Osteoblast (primary cell): ENCODE measurements at regions not wholly inside any gene's neighbourhood (a gene's known extent, or its start where the extent isn't known, plus 50 kb on each side); places are given as distances from the start of the nearest gene placed in this dataset.

Experiments used
- DNase-seq: peaks from one replicate; pipeline ENCODE4 v3.0.0; 2011; ENCODE audit warnings: low spot score, mixed read lengths; ENCODE audit not compliant: insufficient read length; ENCODE audit errors: missing footprints
- H2AFZ ChIP-seq: 2 replicates; pipeline ENCODE4 v1.6.0; 2011; ENCODE audit warnings: mild to moderate bottlenecking, low read length
- H3K27ac ChIP-seq: 2 replicates; pipeline ENCODE4 v1.5.1; 2011; ENCODE audit warnings: mild to moderate bottlenecking, low read depth, low read length, moderate library complexity
- H3K27me3 ChIP-seq: 2 replicates; pipeline ENCODE4 v1.6.0; 2012; ENCODE audit warnings: mild to moderate bottlenecking, control low read depth, inconsistent platforms, low read length, moderate library complexity; ENCODE audit not compliant: insufficient read depth
- H3K36me3 ChIP-seq: 2 replicates; pipeline ENCODE4 v1.5.1; 2011; ENCODE audit warnings: mild to moderate bottlenecking, low read length, control low read depth, moderate library complexity; ENCODE audit not compliant: insufficient read depth
- H3K4me1 ChIP-seq: 2 replicates; pipeline ENCODE4 v1.5.1; 2011; ENCODE audit warnings: mild to moderate bottlenecking, low read length, control low read depth, moderate library complexity; ENCODE audit not compliant: insufficient read depth
- H3K4me2 ChIP-seq: 2 replicates; pipeline ENCODE4 v1.6.0; 2011; ENCODE audit warnings: mild to moderate bottlenecking, low read length; ENCODE audit not compliant: insufficient read depth
- H3K4me3 ChIP-seq: fragments of 200-600 bp; sonication (generic); 3 replicates; pipeline ENCODE4 v1.5.1; 2012; ENCODE audit warnings: mild to moderate bottlenecking, low read length, inconsistent platforms; ENCODE audit not compliant: insufficient read depth
- H3K79me2 ChIP-seq: 2 replicates; pipeline ENCODE4 v1.6.0; 2012; ENCODE audit warnings: mild to moderate bottlenecking, low read length, control low read depth, inconsistent platforms; ENCODE audit not compliant: insufficient read depth
- H3K9me3 ChIP-seq: 2 replicates; pipeline ENCODE4 v1.5.1; 2011; ENCODE audit warnings: low read depth, low read length, control low read depth
- H4K20me1 ChIP-seq: 2 replicates; pipeline ENCODE4 v1.6.0; 2012; ENCODE audit warnings: mild to moderate bottlenecking, low read length, control low read depth; ENCODE audit not compliant: insufficient read depth
- TF ChIP-seq, protein P1 (sequence below): IDR thresholded peaks from 2 replicates; pipeline ENCODE4 v1.5.1; 2011; ENCODE audit warnings: mild to moderate bottlenecking, low read depth, low read length, moderate library complexity; ENCODE audit errors: extremely low read depth

DNA sequence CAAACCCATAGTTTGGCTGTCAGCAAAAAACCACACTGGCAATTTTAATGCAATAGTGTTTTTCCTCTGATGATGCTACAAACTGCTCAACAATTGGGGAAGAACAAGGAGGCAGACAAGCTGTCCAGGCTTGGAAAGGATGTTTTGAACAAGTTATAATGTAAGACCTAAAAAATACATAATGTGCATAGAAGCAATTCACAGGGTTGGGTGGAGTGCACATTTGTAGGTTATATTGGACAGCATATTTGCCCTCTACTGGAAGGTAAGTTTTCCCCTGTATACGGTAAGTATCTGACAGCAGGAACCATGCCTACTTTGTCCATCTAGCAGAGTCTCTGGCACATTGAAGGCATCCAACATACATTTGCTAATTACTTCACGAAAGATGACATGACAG is 114.3 kb upstream of the PUM3 start:
- H3K4me2 ChIP-seq: no peak overlapping the region
- no peaks in the 10 kb centered on the region for H3K36me3 ChIP-seq
- DNase-seq: no peak
- H3K4me3 ChIP-seq: no peak overlapping the region
- no peak overlapping the region for H3K27ac ChIP-seq
- H2AFZ ChIP-seq: no peak overlapping the region
- no peaks in the 10 kb centered on the region for H3K9me3 ChIP-seq
- H3K27me3 ChIP-seq: no peaks in the 10 kb centered on the region
- H4K20me1 ChIP-seq: no peaks in the 10 kb centered on the region
- TF ChIP-seq, protein P1, sequence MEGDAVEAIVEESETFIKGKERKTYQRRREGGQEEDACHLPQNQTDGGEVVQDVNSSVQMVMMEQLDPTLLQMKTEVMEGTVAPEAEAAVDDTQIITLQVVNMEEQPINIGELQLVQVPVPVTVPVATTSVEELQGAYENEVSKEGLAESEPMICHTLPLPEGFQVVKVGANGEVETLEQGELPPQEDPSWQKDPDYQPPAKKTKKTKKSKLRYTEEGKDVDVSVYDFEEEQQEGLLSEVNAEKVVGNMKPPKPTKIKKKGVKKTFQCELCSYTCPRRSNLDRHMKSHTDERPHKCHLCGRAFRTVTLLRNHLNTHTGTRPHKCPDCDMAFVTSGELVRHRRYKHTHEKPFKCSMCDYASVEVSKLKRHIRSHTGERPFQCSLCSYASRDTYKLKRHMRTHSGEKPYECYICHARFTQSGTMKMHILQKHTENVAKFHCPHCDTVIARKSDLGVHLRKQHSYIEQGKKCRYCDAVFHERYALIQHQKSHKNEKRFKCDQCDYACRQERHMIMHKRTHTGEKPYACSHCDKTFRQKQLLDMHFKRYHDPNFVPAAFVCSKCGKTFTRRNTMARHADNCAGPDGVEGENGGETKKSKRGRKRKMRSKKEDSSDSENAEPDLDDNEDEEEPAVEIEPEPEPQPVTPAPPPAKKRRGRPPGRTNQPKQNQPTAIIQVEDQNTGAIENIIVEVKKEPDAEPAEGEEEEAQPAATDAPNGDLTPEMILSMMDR: no peak
- no peaks in the 10 kb centered on the region for H3K79me2 ChIP-seq
- H3K4me1 ChIP-seq: no peaks in the 10 kb centered on the region

DNA sequence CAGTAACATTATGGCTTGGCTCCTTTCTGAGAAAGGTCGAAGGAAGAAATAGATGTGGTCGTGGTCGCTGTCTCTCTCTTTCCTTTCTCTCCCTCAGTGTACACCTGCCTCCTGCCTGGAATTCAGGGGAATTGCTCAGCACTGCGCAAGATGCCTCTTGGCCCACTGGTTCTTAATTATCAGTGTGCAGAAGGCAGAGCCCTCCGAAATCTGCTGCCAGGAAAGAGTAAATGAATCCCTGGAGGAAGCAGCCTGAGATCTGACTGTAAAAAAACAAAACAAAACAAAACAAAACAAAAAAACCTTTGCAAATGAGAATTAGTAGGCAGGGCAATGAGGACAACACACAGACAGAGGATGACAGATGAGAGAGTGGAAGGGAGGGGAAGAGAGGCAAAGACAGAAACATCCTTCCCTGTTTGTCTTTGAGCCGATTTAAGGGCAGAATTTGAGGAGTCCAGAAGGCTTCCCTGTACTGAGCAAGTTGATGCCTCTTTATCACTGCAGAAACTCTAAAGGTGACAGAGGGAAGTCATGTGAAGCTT is 113.8 kb upstream of the PUM3 start:
- no peaks in the 10 kb centered on the region for H4K20me1 ChIP-seq
- no peak for DNase-seq
- no peaks in the 10 kb centered on the region for H3K9me3 ChIP-seq
- H2AFZ ChIP-seq: no peak overlapping the region
- H3K36me3 ChIP-seq: no peaks in the 10 kb centered on the region
- no peaks in the 10 kb centered on the region for H3K4me1 ChIP-seq
- H3K27me3 ChIP-seq: no peaks in the 10 kb centered on the region
- no peaks in the 10 kb centered on the region for H3K79me2 ChIP-seq
- TF ChIP-seq, protein P1: no peak
- H3K4me2 ChIP-seq: no peak overlapping the region
- H3K4me3 ChIP-seq: no peak overlapping the region
- no peak overlapping the region for H3K27ac ChIP-seq

DNA sequence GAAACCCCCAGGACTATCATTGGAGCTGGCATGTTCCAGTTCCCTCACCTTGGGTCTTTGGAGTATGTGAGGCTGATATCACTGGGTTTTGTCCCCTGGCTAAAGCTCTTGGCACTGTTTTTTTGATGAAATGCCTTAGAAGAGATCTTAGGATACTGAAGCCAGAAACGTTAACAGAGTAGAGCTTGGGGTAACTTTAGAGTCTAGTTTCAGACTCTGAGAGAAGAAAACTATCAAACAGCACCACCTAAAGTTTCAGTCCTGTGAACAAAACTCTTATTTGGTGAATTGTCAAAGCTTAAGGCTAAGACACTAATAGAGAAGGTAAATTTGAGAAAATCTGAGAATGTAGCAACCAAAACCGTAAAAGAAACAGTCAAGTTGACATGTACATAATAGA is 111.7 kb upstream of the PUM3 start:
- no peak overlapping the region for H2AFZ ChIP-seq
- no peaks in the 10 kb centered on the region for H3K36me3 ChIP-seq
- no peaks in the 10 kb centered on the region for H4K20me1 ChIP-seq
- TF ChIP-seq, protein P1: no peak
- H3K27ac ChIP-seq: no peak overlapping the region
- H3K9me3 ChIP-seq: no peaks in the 10 kb centered on the region
- no peaks in the 10 kb centered on the region for H3K79me2 ChIP-seq
- no peak for DNase-seq
- H3K4me1 ChIP-seq: no peaks in the 10 kb centered on the region
- H3K4me3 ChIP-seq: no peak overlapping the region
- H3K27me3 ChIP-seq: no peaks in the 10 kb centered on the region
- H3K4me2 ChIP-seq: no peak overlapping the region

GRCh38 chr9:2939368-2939767 is 95.5 kb upstream of the PUM3 start:
- Histone ChIP-seq H3K27me3 (no peaks in the 10 kb centered on the region), H3K4me3 (no peak overlapping the region), H3K9me3 (no peaks in the 10 kb centered on the region), H3K4me1 (no peaks in the 10 kb centered on the region), H3K27ac (no peak overlapping the region), H3K79me2 (no peaks in the 10 kb centered on the region), H3K36me3 (no peaks in the 10 kb centered on the region), H3K4me2 (no peak overlapping the region), H2AFZ (no peak overlapping the region), H4K20me1 (no peaks in the 10 kb centered on the region)
- TF ChIP-seq, protein P1: no peak
- peak; percentile 58 for DNase-seq
